Endothelial cell of umbilical vein (primary cell): ENCODE measurements at regions not wholly inside any gene's neighbourhood (a gene's known extent, or its start where the extent isn't known, plus 50 kb on each side); places are given as distances from the start of the nearest gene placed in this dataset.

Source experiments
- BruUV-seq: library from RNA; stranded (reverse); fragments of 400-500 nt; replicated peaks from 2 replicates; lab custom pipeline; 2021; lab: Mats Ljungman, UMichigan
- CTCF ChIA-PET: fragments of 300-600, 350-600 bp; sonication (Branson Sonifier 250); formaldehyde crosslinking; loops from one replicate; lab custom pipeline; 2021; ENCODE audit warnings: antibody characterized with exemption, inconsistent platforms; lab: Charles Lee
- POLR2A ChIA-PET: fragments of 300-600, 350-600 bp; sonication (Branson Sonifier 250); formaldehyde crosslinking; loops from one replicate; lab custom pipeline; 2021; ENCODE audit warnings: antibody characterized with exemption, inconsistent platforms; lab: Charles Lee
- DNase-seq: peaks from one replicate; pipeline ENCODE4 v3.0.0-alpha.2; 2011; ENCODE audit warnings: low read depth, low spot score
- FAIRE-seq: peaks from 2 replicates; lab custom pipeline; 2011; peaks lifted over from hg19 to GRCh38; lab: Jason Lieb, UNC
- H2AFZ ChIP-seq: 2 replicates; pipeline ENCODE4 v1.6.0; 2012; ENCODE audit warnings: low read depth, low read length, control low read depth, inconsistent platforms
- H3K27ac ChIP-seq: 2 replicates; pipeline ENCODE4 v1.5.1; 2011; ENCODE audit warnings: low read depth, mild to moderate bottlenecking, control low read depth, low read length, moderate library complexity; ENCODE audit not compliant: insufficient read depth
- H3K27me3 ChIP-seq, 2 experiments: 2 replicates each; pipeline versions ENCODE4 v1.6.0 to v1.6.1; 2011; ENCODE audit warnings: low read length in 2 of 2, mixed read lengths in 1 of 2; ENCODE audit not compliant: control insufficient read depth in 2 of 2, insufficient read depth in 2 of 2
- H3K36me3 ChIP-seq, 2 experiments: 2 replicates in 1 of 2; 3 replicates in 1 of 2; pipeline ENCODE4 v1.5.1; 2011; ENCODE audit warnings: low read length in 2 of 2, mild to moderate bottlenecking in 1 of 2, moderate library complexity in 1 of 2; ENCODE audit not compliant: control insufficient read depth in 2 of 2, insufficient read depth in 2 of 2; ENCODE audit errors: extremely low read depth in 1 of 2
- H3K4me1 ChIP-seq: 3 replicates; pipeline ENCODE4 v1.5.1; 2011; ENCODE audit warnings: mild to moderate bottlenecking, low read length; ENCODE audit not compliant: control insufficient read depth, insufficient read depth; ENCODE audit errors: extremely low read depth
- H3K4me2 ChIP-seq: 2 replicates; pipeline ENCODE4 v1.6.1; 2011; ENCODE audit warnings: low read length, control low read depth, mixed read lengths; ENCODE audit not compliant: insufficient read depth
- H3K4me3 ChIP-seq, 3 experiments: fragments of 200-600 bp in 1 of 3; sonication (generic), shearing (Covaris generic) in 1 of 3; replicated peaks in 1 of 3; 2 replicates each; pipeline ENCODE4 v1.5.1; 2011 to 2016; ENCODE audit warnings: control low read depth in 3 of 3, low read length in 3 of 3, mild to moderate bottlenecking in 2 of 3, inconsistent platforms in 1 of 3, low read depth in 1 of 3, moderate library complexity in 1 of 3; ENCODE audit not compliant: insufficient read depth in 1 of 3
- H3K79me2 ChIP-seq: 2 replicates; pipeline ENCODE4 v1.6.0; 2012; ENCODE audit warnings: low read length, inconsistent platforms; ENCODE audit not compliant: control insufficient read depth, insufficient read depth
- H3K9ac ChIP-seq: replicated peaks from 2 replicates; pipeline ENCODE3; 2011; ENCODE audit warnings: low read length, control low read depth; ENCODE audit not compliant: insufficient read depth; ENCODE audit errors: extremely low read depth
- H3K9me1 ChIP-seq: replicated peaks from 3 replicates; pipeline ENCODE4 v1.6.0; 2011; ENCODE audit warnings: mild to moderate bottlenecking, low read length; ENCODE audit not compliant: control insufficient read depth, insufficient read depth; ENCODE audit errors: extremely low read depth
- H3K9me3 ChIP-seq: replicated peaks from 2 replicates; pipeline ENCODE4 v1.5.1; 2012; ENCODE audit warnings: low read length, inconsistent platforms; ENCODE audit not compliant: control insufficient read depth, insufficient read depth
- H4K20me1 ChIP-seq: replicated peaks from 2 replicates; pipeline ENCODE3; 2011; ENCODE audit warnings: mild to moderate bottlenecking, low read length; ENCODE audit not compliant: control insufficient read depth, insufficient read depth; ENCODE audit errors: extremely low read depth
- CTCF ChIP-seq, 2 donors: IDR thresholded peaks; 1 replicate in 1 of 2; 2 replicates in 1 of 2; pipeline ENCODE4 v1.5.1; 2011; ENCODE audit warnings: low read length in 2 of 2, mild to moderate bottlenecking in 2 of 2, moderate library complexity in 2 of 2, control low read depth in 1 of 2, inconsistent platforms in 1 of 2, low read depth in 1 of 2; ENCODE audit not compliant: insufficient read depth in 1 of 2; ENCODE audit errors: extremely low read depth in 1 of 2
- EZH2 ChIP-seq: IDR thresholded peaks from 2 replicates; pipeline ENCODE4 v1.6.1; 2012; ENCODE audit warnings: borderline replicate concordance, low read depth, mild to moderate bottlenecking, moderate library complexity, low read length, inconsistent platforms; ENCODE audit not compliant: severe bottlenecking
- FOS ChIP-seq: IDR thresholded peaks from 2 replicates; pipeline ENCODE4 v1.6.1; 2011; ENCODE audit warnings: mild to moderate bottlenecking, low read length, moderate library complexity, borderline replicate concordance; ENCODE audit not compliant: insufficient read depth
- GATA2 ChIP-seq: IDR thresholded peaks from 2 replicates; pipeline ENCODE4 v1.7.0; 2011; ENCODE audit warnings: low read depth, mild to moderate bottlenecking, moderate library complexity, mixed read lengths, low read length; ENCODE audit not compliant: insufficient read length, insufficient read depth
- JUN ChIP-seq: IDR thresholded peaks from 2 replicates; pipeline ENCODE4 v1.6.1; 2011; ENCODE audit warnings: borderline replicate concordance, low read depth; ENCODE audit not compliant: insufficient read length, insufficient read depth
- MAX ChIP-seq: IDR thresholded peaks from 2 replicates; pipeline ENCODE4 v1.6.1; 2011; ENCODE audit not compliant: insufficient read depth, insufficient read length
- MYC ChIP-seq: IDR thresholded peaks from one replicate; pipeline ENCODE4 v1.6.1; 2011; ENCODE audit warnings: mild to moderate bottlenecking, low read depth, low read length
- POLR2A ChIP-seq: IDR thresholded peaks from 2 replicates; pipeline ENCODE4 v1.6.1; 2012; ENCODE audit warnings: low read depth, mild to moderate bottlenecking, control low read depth, low read length
- POLR2AphosphoS5 ChIP-seq: IDR thresholded peaks from 2 replicates; pipeline ENCODE4 v1.6.1; 2012; ENCODE audit warnings: low read depth, mild to moderate bottlenecking, control low read depth, low read length, moderate library complexity; ENCODE audit not compliant: insufficient read depth
- dilution Hi-C: fragments of 300-500 bp; cut with MboI; formaldehyde crosslinking; loops from one replicate; pipeline ENCODE4 v1.15.0; 2019; ENCODE audit warnings: low sequenced_read_pairs; ENCODE audit not compliant: extremely low pct_ligation_motif_present
- intact Hi-C: fragments of 100-400 bp; cut with micrococcal nuclease; formaldehyde crosslinking; loops from one replicate; pipeline ENCODE4 v1.10.0; 2022

- BruUV-seq, result no TSS peak
- ChIA-PET CTCF (interaction anchor here (1.3 to 2.2 kb wide), 2 partner anchors 10 to 138 kb away, joined by 3 to 8 read pairs; no protein-coding TSS in a partner anchor), POLR2A (no interaction called here)
- Histone ChIP-seq H3K27me3 (no peaks in the 10 kb centered on the region), H3K9me1 (no peaks in the 10 kb centered on the region), H4K20me1 (no peaks in the 10 kb centered on the region), H3K27ac (no peak overlapping the region), H3K9ac (no peak overlapping the region), H3K36me3 (no peaks in the 10 kb centered on the region), H3K4me2 (no peak overlapping the region), H3K4me1 (no peaks in the 10 kb centered on the region), H3K9me3 (no peaks in the 10 kb centered on the region), H2AFZ (no peak overlapping the region), H3K79me2 (no peaks in the 10 kb centered on the region), H3K4me3 (no peak overlapping the region)
- no peak for FAIRE-seq
- intact Hi-C loops, result no loop called here
- TF ChIP-seq CTCF (IDR thresholded peaks at IDR 0.05; ENCODE audit: extremely low read depth in 1 of 2, insufficient read depth in 1 of 2, low read depth in 1 of 2, low read length in 2 of 2), result no peak
- TF ChIP-seq POLR2AphosphoS5, result no peak
- TF ChIP-seq FOS, result no peak
- no peak for TF ChIP-seq POLR2A
- no peak for TF ChIP-seq GATA2
- no peak for TF ChIP-seq JUN
- no peak for TF ChIP-seq MAX
- no peak for TF ChIP-seq EZH2
- no peak for TF ChIP-seq MYC
- no peak for DNase-seq
- dilution Hi-C loops, result no loop called here
These were observed 275.0 kb upstream of the KITLG start for GRCh38 chr12:88855301-88855700.
